Stomach (tissue), 4 donors: ENCODE measurements at regions not wholly inside any gene's neighbourhood (a gene's known extent, or its start where the extent isn't known, plus 50 kb on each side); places are given as distances from the start of the nearest gene placed in this dataset.

Experiments
- CTCF ChIP-seq, 7 experiments: fragments of 450-650 bp in 4 of 7; fragments of 200-600 bp in 3 of 7; sonication (generic) in 3 of 7; IDR thresholded peaks; one replicate each; pipeline ENCODE4 v1.5.1; 2016 to 2019; ENCODE audit warnings: antibody characterized with exemption in 7 of 7, control low read depth in 2 of 7, mild to moderate bottlenecking in 1 of 7
- EP300 ChIP-seq: sonication (generic); formaldehyde crosslinking; IDR thresholded peaks from one replicate; pipeline ENCODE4 v1.6.1; 2017; ENCODE audit warnings: antibody characterized with exemption
- POLR2A ChIP-seq, 4 donors: fragments of 450-650 bp; IDR thresholded peaks; one replicate each; pipeline ENCODE4 v1.6.1; 2016; ENCODE audit warnings: antibody characterized with exemption in 4 of 4, control low read depth in 2 of 4, mild to moderate bottlenecking in 1 of 4, moderate library complexity in 1 of 4
- POLR2AphosphoS5 ChIP-seq, 3 donors: sonication (generic); formaldehyde crosslinking; IDR thresholded peaks; one replicate each; pipeline ENCODE4 v1.6.1; 2016; ENCODE audit warnings: antibody characterized with exemption in 3 of 3

DNA sequence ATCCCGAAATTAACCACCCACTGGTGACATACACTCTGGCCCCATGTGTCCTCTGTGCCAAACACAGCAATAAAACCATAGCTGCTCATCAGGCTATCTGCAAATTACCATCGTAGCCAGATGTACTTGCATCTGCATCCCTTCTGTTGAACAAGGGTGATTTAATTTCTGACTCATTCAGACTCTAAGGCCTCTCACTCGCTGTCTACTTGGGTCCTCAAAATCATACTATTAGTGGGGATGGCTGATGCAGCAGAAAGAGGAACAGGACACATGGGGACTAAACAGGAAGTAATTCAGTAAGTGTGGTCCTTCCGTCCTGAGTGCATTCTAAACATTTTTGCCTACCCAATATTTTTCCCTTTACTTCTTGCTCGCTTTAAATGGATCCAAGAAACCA is 2275.0 kb upstream of the PCDH20 start:
- TF ChIP-seq EP300 (no peak), CTCF (IDR thresholded peaks at IDR 0.05) (no peak), POLR2A (IDR thresholded peaks at IDR 0.05) (no peak), POLR2AphosphoS5 (IDR thresholded peaks at IDR 0.05) (no peak)
